DMS53 (cell line): ENCODE measurements at regions not wholly inside any gene's neighbourhood (a gene's known extent, or its start where the extent isn't known, plus 50 kb on each side); places are given as distances from the start of the nearest gene placed in this dataset.

Source experiments
- DNase-seq: peaks from one replicate; lab custom pipeline; 2025; lab: John Stamatoyannopoulos, UW

DNA sequence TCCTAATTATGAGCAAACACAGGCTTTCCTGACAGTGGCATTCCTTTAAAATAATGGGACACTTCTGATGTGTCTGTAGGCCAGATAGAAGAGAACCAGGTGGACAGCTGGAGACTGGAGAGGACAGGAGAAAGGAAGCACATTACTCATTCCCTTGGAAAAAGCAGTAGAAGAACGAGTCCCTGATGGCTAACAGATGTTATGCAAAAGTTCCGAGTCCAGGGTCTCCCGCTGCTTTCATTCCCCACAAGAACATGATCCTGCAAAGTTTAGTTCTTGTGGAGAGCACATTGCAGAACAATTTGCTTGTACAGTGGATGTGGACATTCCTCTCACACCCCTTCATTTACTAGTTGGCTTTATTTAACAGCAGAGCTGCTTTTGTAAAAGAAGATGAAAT lies 137.6 kb downstream of the GPAM start:
- DNase-seq: no peak

- DNase-seq: no peak
Measured at GRCh38 chr10:112047674-112048073, 135.9 kb downstream of the GPAM start.

- no peak for DNase-seq
Measured at GRCh38 chr10:112052166-112052565, 131.4 kb downstream of the GPAM start.

- no peak for DNase-seq
Measured at GRCh38 chr10:112053895-112054294, 129.7 kb downstream of the GPAM start.

- no peak for DNase-seq
Measured at GRCh38 chr10:112054516-112054915, 129.0 kb downstream of the GPAM start.

DNA sequence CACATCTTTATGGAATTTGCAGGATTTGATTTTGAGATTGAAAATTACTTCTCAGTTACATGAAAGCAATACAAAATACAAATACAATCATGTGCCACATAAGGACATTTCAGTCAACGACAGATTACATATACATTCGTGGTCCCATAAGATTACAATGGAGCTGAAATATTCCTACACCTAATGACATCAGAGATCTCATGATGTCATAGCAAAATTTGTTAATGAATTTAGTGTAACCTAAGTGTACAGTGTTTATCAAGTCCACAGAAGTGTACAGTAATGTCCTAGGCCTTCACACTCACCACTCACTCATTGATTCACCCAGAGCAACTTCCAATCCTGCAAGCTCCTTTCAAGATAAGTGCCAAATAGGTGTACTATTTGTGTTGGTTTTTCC lies 126.5 kb downstream of the GPAM start:
- DNase-seq: no peak

- no peak for DNase-seq
Measured at GRCh38 chr10:112059220-112059619, 124.3 kb downstream of the GPAM start.

GRCh38 chr10:112071596-112072133 lies 111.9 kb downstream of the GPAM start:
- no peak for DNase-seq

DNA sequence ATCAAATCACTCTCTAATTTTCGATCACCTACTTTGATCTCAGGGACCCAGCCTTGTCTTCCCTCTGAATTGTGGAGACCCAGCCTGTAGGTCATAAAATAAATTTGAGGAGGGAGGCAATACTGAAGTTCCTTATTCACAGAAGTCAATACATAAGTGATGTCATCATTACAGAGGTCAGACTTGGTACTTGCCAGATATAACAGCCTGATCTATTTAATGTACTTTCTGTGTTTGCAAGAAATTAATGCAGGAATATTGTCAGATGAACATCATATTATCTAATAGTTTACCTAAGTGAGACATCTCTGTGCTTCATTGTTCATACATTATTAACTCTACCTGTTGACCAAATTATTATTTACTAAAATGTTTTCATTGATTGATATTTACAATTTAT lies 105.6 kb downstream of the GPAM start:
- no peak for DNase-seq

GRCh38 chr10:112080231-112080630 lies 103.3 kb downstream of the GPAM start:
- DNase-seq: no peak

- DNase-seq: no peak
Measured at GRCh38 chr10:112082120-112082519, 101.4 kb downstream of the GPAM start.

DNA sequence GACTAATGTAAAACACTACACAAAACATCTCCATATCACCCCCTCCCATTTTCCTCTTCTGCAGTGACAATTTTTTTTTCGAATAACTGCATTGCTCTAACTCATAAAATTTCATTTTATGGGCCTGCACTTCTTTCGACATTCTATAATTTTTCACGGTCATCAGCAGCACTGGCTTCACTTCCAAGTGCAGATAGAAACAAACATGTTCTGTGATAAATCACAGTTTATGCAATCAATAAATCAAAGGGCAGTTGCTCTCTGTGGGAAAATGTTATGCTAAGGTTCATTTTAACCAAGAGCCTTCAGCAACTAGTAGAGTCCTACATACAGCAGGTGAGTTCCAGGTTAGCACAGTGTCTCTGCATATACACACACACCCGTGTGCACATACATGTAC lies 100.1 kb downstream of the GPAM start:
- no peak for DNase-seq

DNA sequence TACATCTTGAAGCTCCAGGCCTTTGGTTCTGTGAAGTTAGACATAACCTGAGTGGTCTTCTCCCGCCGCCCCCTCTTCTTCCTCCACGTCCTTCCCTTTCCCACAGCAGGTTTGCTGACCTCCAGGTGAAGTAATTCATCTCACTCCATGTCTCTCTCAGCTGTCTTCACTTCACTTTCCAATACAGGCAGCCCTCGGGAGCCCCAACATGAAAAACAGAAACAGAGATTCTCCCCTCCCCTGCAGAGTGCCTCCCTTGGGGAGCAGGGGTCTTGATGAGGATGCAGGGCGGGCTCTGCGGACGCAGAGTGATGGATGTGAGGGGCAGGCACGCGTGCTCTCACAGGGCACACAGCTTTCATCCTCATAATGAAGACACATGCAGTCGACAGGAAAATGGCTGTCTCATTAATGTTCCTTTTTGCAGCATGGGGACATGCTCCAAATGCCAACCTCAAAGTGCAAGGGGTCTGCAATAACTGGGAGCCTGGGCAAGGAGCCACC lies 95.6 kb downstream of the GPAM start:
- DNase-seq: no peak

DNA sequence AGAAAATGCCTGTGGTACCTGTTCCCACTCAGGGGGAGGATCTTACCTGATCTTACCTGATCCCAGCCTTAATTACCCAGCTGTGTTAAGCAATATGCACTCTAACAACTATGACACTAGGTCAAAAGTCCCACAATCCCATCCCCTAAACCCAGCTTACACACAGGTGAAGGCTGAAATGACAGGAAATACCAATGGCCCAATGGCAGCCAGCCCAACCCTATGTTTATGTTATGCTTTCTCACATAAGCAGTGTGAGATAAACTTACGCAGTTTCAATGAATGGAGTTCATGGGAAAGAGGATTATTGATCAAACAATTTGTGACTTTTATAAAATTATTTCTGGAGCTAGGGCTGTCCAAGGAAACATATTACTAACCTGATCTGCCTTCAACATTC lies 91.9 kb downstream of the GPAM start:
- DNase-seq: no peak

- no peak for DNase-seq
Measured at GRCh38 chr10:112092519-112092918, 91.0 kb downstream of the GPAM start.

GRCh38 chr10:112094984-112095383 lies 88.6 kb downstream of the GPAM start:
- DNase-seq: no peak

DNA sequence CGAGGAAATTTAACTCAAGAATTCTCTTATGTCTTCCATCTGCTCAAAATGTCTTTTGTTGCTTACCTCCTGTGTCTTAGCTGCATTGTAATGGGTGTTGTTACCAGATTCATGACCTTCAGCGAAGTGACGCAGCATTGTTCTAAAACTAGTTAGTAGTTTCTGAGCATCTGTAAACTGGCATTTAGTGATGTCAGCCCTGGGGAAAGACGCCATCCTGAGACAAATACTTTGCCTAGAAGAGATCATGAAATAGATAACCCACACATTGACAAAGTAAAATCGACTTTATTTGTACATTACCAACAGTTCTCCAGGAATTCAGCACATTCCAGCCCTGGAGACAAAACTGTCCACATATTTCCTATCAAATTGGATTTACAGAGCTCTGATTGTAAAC lies 87.8 kb downstream of the GPAM start:
- DNase-seq: no peak

- no peak for DNase-seq
Measured at GRCh38 chr10:112098682-112099081, 84.9 kb downstream of the GPAM start.
